Keratinocyte (primary cell): ENCODE measurements at regions not wholly inside any gene's neighbourhood (a gene's known extent, or its start where the extent isn't known, plus 50 kb on each side); places are given as distances from the start of the nearest gene placed in this dataset.

Source experiments
- EZH2 ChIP-seq: IDR thresholded peaks from one replicate; pipeline ENCODE4 v1.6.1; 2012; ENCODE audit warnings: inconsistent platforms, mild to moderate bottlenecking, low read length, moderate library complexity
- TF ChIP-seq, protein P1 (sequence below), 3 experiments: IDR thresholded peaks in 1 of 3; conservative IDR thresholded peaks in 1 of 3; optimal IDR thresholded peaks in 1 of 3; 2 replicates in 2 of 3; 3 replicates in 1 of 3; pipeline versions ENCODE3 to v1.5.1; 2011; ENCODE audit warnings: low read length in 3 of 3, mild to moderate bottlenecking in 3 of 3, moderate library complexity in 2 of 3, control low read depth in 1 of 3, inconsistent platforms in 1 of 3; ENCODE audit not compliant: insufficient read depth in 2 of 3; ENCODE audit errors: extremely low read depth in 1 of 3

DNA sequence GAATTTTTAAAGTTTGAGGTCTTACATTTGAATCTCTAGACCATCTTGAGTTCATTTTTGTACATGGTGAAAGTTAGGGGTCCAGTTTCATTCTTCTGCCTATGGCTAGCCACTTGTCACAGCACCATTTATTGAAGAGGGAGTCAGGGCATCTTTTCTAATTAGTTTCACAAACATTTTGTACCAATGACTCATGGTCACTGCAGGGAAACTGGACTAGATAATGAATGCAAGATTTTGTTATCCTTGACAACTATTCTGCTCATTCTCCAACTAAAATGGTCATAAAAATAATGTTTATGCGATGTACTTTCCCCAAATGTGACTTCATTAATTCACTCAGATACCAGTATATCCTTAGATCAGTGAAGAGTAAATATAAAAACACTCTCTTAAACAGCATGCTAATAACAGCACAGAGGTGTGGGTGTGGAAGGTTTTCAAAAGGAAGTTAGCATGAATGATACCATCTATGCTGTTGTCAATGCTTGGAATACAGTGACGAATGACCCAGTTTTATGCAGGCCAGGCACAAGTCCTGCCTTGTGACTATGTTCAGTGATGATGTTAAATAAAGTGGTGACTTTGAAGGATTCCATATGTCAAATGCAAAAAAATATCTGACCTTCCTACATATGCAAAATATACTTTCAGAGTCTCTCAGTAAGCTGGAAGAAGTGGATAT is 314.9 kb upstream of the TMCO5A start:
- TF ChIP-seq, protein P1, sequence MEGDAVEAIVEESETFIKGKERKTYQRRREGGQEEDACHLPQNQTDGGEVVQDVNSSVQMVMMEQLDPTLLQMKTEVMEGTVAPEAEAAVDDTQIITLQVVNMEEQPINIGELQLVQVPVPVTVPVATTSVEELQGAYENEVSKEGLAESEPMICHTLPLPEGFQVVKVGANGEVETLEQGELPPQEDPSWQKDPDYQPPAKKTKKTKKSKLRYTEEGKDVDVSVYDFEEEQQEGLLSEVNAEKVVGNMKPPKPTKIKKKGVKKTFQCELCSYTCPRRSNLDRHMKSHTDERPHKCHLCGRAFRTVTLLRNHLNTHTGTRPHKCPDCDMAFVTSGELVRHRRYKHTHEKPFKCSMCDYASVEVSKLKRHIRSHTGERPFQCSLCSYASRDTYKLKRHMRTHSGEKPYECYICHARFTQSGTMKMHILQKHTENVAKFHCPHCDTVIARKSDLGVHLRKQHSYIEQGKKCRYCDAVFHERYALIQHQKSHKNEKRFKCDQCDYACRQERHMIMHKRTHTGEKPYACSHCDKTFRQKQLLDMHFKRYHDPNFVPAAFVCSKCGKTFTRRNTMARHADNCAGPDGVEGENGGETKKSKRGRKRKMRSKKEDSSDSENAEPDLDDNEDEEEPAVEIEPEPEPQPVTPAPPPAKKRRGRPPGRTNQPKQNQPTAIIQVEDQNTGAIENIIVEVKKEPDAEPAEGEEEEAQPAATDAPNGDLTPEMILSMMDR (optimal IDR thresholded peaks at IDR 0.05 in 1 of 3, IDR thresholded peaks at IDR 0.05 in 1 of 3, conservative IDR thresholded peaks at IDR 0.05 in 1 of 3; ENCODE audit: extremely low read depth in 1 of 3, insufficient read depth in 2 of 3, low read length in 3 of 3): no peak
- no peak for TF ChIP-seq EZH2
